ENCODE measurements at regions not wholly inside any gene's neighbourhood (a gene's known extent, or its start where the extent isn't known, plus 50 kb on each side); places are given as distances from the start of the nearest gene placed in this dataset.

DNA sequence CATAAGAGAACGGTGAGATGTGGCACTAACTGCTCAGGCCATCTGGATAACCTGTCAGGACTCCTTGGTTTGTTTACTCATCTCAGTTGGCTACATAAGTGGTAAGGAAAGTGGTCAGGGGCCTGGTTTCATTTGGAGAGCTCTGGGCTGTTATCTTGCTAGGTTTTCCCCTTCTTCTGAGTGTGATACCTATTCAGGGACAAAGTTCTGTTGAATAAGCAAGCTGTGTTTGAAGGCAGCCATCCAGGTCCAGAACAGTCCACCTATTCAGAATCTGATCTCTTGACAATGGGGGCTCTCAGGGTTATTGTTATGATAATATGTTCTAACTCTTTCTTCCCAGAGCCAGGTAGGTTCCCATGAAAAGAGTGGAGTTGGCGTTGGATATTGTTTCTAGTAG, 194.9 kb downstream of the PAH start:
- H3K36me3 ChIP-seq (ENCODE audit: insufficient read depth, low read length), result no peaks in the 10 kb centered on the region
- intact Hi-C loops (cut with micrococcal nuclease; ENCODE audit: unreplicated experiment), result no loop called here
- no peak for DNase-seq (ENCODE audit: low spot score)
- no peaks in the 10 kb centered on the region for H3K79me2 ChIP-seq (ENCODE audit: insufficient read depth, low read depth, low read length)
- ChIA-PET POLR2A (interaction anchor here (0.7 to 1.2 kb wide), 3 partner anchors 15 to 320 kb away, joined by 3 to 4 read pairs (median 3); no protein-coding TSS in a partner anchor), CTCF (ENCODE audit: unreplicated experiment) (no interaction called here)
- H3K4me1 ChIP-seq (ENCODE audit: insufficient read depth, low read length, poor library complexity, severe bottlenecking), result no peaks in the 10 kb centered on the region
- no peaks in the 10 kb centered on the region for H3K9me2 ChIP-seq (ENCODE audit: insufficient read depth, low read length)
- H3K4me3 ChIP-seq (ENCODE audit: low read depth, low read length, poor library complexity, severe bottlenecking), result no peak overlapping the region
- H3K4me2 ChIP-seq (ENCODE audit: low read length), result no peak overlapping the region
- no peak overlapping the region for H3K27ac ChIP-seq (ENCODE audit: low read depth, low read length, poor library complexity, severe bottlenecking)
- no peak overlapping the region for H2AFZ ChIP-seq (ENCODE audit: low read length)
- H4K20me1 ChIP-seq (ENCODE audit: insufficient read depth, low read length), result no peaks in the 10 kb centered on the region
- no peaks in the 10 kb centered on the region for H3K9me3 ChIP-seq (ENCODE audit: low read length)
- TF ChIP-seq, protein P1, sequence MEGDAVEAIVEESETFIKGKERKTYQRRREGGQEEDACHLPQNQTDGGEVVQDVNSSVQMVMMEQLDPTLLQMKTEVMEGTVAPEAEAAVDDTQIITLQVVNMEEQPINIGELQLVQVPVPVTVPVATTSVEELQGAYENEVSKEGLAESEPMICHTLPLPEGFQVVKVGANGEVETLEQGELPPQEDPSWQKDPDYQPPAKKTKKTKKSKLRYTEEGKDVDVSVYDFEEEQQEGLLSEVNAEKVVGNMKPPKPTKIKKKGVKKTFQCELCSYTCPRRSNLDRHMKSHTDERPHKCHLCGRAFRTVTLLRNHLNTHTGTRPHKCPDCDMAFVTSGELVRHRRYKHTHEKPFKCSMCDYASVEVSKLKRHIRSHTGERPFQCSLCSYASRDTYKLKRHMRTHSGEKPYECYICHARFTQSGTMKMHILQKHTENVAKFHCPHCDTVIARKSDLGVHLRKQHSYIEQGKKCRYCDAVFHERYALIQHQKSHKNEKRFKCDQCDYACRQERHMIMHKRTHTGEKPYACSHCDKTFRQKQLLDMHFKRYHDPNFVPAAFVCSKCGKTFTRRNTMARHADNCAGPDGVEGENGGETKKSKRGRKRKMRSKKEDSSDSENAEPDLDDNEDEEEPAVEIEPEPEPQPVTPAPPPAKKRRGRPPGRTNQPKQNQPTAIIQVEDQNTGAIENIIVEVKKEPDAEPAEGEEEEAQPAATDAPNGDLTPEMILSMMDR (conservative IDR thresholded peaks at IDR 0.05; ENCODE audit: low read length), result no peak
- TF ChIP-seq EZH2phosphoT487 (IDR thresholded peaks at IDR 0.05; ENCODE audit: borderline replicate concordance, low read depth, low read length), result no peak
- no TSS peak for BruUV-seq (replicated peaks)

DNA sequence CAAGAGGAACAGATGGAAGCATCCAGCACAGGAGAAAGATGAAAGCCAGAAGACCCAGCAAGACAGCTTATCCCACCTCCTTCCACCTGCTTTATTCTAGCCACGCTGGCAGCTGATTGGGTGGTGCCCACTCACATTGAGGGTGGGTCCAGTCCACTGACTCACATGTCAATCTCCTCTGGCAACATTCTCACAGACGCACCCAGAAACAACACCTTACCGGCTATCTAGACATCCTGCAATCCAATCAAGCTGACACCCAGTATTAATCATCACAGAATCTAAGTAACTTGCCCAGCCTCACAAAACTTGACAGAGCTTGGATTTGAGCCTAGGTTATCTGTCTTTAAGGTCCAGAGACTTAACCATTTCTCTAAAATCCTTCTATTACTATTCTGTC, 208.9 kb downstream of the PAH start:
- intact Hi-C loops (cut with micrococcal nuclease; ENCODE audit: unreplicated experiment), result no loop called here
- H3K9me3 ChIP-seq (ENCODE audit: low read length), result no peaks in the 10 kb centered on the region
- H2AFZ ChIP-seq (ENCODE audit: low read length), result no peak overlapping the region
- TF ChIP-seq EZH2phosphoT487 (IDR thresholded peaks at IDR 0.05; ENCODE audit: borderline replicate concordance, low read depth, low read length), result no peak
- no peaks in the 10 kb centered on the region for H3K4me1 ChIP-seq (ENCODE audit: insufficient read depth, low read length, poor library complexity, severe bottlenecking)
- ChIA-PET CTCF (ENCODE audit: unreplicated experiment) (no interaction called here), POLR2A (interaction anchor here (0.6 kb wide), 1 partner anchor 857 kb away, joined by 3 read pairs; no protein-coding TSS in a partner anchor)
- no peak for DNase-seq (ENCODE audit: low spot score)
- no peaks in the 10 kb centered on the region for H4K20me1 ChIP-seq (ENCODE audit: insufficient read depth, low read length)
- H3K27ac ChIP-seq (ENCODE audit: low read depth, low read length, poor library complexity, severe bottlenecking), result no peak overlapping the region
- H3K79me2 ChIP-seq (ENCODE audit: insufficient read depth, low read depth, low read length), result no peaks in the 10 kb centered on the region
- H3K4me2 ChIP-seq (ENCODE audit: low read length), result no peak overlapping the region
- no peaks in the 10 kb centered on the region for H3K36me3 ChIP-seq (ENCODE audit: insufficient read depth, low read length)
- H3K9me2 ChIP-seq (ENCODE audit: insufficient read depth, low read length), result no peaks in the 10 kb centered on the region
- BruUV-seq (replicated peaks), result no TSS peak
- H3K4me3 ChIP-seq (ENCODE audit: low read depth, low read length, poor library complexity, severe bottlenecking), result no peak overlapping the region

DNA sequence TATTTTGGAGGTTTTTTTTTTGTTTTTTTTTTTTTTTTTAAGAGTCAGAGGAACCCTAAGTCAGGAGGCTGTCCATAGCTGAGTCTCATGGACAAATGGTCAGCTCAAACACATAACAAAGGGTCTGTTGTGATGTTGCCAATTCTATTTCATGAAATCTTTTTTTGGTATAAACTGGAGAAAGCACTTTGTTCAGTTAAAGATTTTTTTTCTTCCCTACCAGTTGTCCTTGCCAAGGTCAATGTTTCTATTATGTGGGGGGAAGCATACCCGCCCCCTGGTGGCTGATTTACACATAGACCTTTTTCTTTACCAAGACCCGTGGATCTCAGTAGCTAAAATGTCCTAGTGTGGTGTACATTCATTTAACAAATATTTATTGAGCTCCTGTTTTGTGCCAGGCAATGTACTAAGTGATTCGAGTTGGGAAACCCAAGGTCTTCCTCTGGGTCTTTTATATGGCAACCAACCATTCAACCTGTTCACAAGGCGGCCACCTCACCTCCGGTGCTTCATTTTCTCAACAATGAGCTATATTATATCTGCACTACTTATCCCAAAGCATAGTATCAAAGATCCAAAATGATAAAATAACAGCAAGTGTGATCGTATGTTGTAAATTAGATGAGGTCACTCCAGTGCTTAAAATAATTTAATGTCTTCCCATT, 214.5 kb downstream of the PAH start:
- TF ChIP-seq, protein P1 (conservative IDR thresholded peaks at IDR 0.05; ENCODE audit: low read length), result peak; percentile 88
- no peak for TF ChIP-seq EZH2phosphoT487 (IDR thresholded peaks at IDR 0.05; ENCODE audit: borderline replicate concordance, low read depth, low read length)
- Histone ChIP-seq H3K9me3 (ENCODE audit: low read length) (no peaks in the 10 kb centered on the region), H3K27ac (ENCODE audit: low read depth, low read length, poor library complexity, severe bottlenecking) (no peak overlapping the region), H3K9me2 (ENCODE audit: insufficient read depth, low read length) (no peaks in the 10 kb centered on the region), H3K4me1 (ENCODE audit: insufficient read depth, low read length, poor library complexity, severe bottlenecking) (no peaks in the 10 kb centered on the region), H3K79me2 (ENCODE audit: insufficient read depth, low read depth, low read length) (no peaks in the 10 kb centered on the region), H3K4me3 (ENCODE audit: low read depth, low read length, poor library complexity, severe bottlenecking) (no peak overlapping the region), H4K20me1 (ENCODE audit: insufficient read depth, low read length) (no peaks in the 10 kb centered on the region), H2AFZ (ENCODE audit: low read length) (no peak overlapping the region), H3K36me3 (ENCODE audit: insufficient read depth, low read length) (no peaks in the 10 kb centered on the region), H3K4me2 (ENCODE audit: low read length) (no peak overlapping the region)
- BruUV-seq (replicated peaks), result no TSS peak
- intact Hi-C loops (cut with micrococcal nuclease; ENCODE audit: unreplicated experiment), result loop anchor here (1.0 kb wide), 2 partner anchors 761 to 785 kb away; no protein-coding TSS in a partner anchor
- CTCF ChIA-PET (ENCODE audit: unreplicated experiment), result interaction anchor here (0.6 to 1.3 kb wide), 4 partner anchors 9 to 764 kb away, joined by 3 to 5 read pairs (median 4); no protein-coding TSS in a partner anchor
- peak; percentile 50 for DNase-seq (ENCODE audit: low spot score)
- POLR2A ChIA-PET, result interaction anchor here (0.6 to 0.7 kb wide), 3 partner anchors 32 to 889 kb away, joined by 3 read pairs; no protein-coding TSS in a partner anchor

Data from OCI-LY7 (cell line).